HG02973 (cell line): ENCODE measurements at regions not wholly inside any gene's neighbourhood (a gene's known extent, or its start where the extent isn't known, plus 50 kb on each side); places are given as distances from the start of the nearest gene placed in this dataset.
"Not testable (repeated sequence)": the region's sequence is repeated elsewhere in the genome, so short reads cannot be mapped to it uniquely, and the experiment has no call there.

Experiments used
- ATAC-seq: cut with Tn5 transposase; IDR thresholded peaks from one replicate; pipeline ENCODE4 v1.9.1; 2021; ENCODE audit warnings: moderate library complexity; ENCODE audit not compliant: unreplicated experiment

- ATAC-seq = no peak
These were observed 121.6 kb downstream of the ARL4C start for GRCh38 chr2:234375176-234375880.

GRCh38 chr2:234374736-234375135, 122.1 kb downstream of the ARL4C start:
- ATAC-seq = no peak

GRCh38 chr2:234374150-234374508, 122.8 kb downstream of the ARL4C start:
- ATAC-seq = no peak

DNA sequence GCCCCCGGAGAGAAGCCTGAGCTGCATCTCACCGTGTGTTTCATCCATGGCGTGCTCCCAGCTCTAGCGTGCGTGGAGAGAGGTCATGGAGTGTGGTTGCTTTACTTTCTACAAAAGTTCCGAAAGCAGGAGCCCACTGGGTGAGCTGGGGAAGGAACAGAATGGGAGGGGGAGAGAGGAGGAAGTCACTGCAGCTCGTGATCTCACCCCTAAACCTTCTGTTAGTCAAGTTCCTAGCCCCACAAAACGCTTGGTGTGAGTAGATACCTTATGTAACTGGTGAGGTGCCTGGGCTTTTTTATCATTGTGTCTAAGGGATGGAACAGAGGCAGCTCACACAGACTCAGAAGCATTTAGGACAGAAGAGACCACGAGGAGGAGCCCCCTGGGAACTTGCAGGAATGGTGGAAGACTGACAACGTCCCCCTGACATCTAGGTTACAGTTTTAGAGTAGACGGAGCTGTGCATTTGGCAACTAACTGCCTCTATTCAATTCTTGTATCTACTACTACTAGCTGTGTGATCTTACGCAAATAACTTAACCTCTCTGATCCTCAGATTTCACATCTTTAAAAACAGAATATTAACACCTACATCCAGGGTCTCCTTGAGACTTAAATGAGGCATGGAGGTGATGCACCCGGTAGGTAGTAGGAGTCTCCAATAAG, 123.3 kb downstream of the ARL4C start:
- no peak for ATAC-seq

DNA sequence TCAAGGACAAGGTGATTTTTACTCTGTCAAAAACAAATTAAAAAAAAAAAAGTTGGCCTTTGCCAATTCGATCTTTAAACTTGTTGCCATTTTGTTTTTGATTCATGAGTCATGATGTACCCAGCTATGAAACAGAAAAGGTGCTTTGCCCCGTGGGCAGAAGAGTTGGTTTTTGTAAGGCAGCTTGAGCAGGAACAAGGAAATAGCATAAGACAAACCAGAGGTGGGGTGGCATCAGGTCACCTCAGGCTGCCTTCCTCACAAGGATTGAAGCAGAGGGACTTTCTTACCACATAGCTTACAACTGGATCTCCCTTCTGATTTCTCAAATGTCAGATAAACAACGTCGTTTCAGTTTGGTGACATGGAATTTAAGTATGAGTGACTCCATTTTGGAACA, 123.8 kb downstream of the ARL4C start:
- ATAC-seq = no peak

- ATAC-seq = no peak
These were observed 124.4 kb downstream of the ARL4C start for GRCh38 chr2:234372506-234372905.

DNA sequence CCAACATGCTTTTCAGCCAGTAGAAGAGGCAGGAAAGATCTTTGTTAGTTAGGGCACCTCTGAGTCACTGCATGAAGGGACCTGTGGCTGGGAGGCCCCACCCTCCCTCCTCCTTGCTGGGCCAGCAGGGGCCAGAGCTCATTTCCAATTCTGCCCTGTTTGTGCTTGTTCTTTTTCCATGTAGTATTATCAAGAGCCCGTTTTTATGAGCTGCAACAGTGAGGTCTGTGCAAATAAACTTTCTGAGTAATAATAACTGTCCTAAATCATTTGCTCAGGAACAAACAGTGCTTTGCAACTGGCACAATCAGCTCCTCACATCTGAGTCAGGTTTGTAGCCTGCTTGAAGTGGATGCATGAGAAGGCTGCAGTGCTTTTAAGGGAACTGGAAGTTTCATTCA, 128.0 kb downstream of the ARL4C start:
- no peak for ATAC-seq

DNA sequence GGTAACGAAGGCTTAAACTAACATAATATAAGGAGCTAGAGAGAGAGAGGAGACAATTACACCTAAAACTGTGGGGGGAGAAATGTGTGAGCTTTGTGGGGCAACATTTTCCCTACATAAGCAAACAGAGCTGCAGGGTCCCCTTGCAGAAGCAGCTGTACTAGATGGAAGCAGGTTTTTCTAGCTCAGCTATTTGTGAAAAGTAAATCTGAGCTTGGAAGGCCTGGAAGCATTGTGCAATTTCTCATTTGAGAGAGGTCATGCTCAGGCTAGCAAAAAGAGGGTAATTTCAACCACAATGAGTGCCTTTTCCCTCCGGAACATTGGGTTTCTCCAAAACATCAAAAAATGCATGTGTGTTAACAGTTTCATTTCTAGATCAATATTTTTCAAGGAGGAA, 130.0 kb downstream of the ARL4C start:
- ATAC-seq = no peak

DNA sequence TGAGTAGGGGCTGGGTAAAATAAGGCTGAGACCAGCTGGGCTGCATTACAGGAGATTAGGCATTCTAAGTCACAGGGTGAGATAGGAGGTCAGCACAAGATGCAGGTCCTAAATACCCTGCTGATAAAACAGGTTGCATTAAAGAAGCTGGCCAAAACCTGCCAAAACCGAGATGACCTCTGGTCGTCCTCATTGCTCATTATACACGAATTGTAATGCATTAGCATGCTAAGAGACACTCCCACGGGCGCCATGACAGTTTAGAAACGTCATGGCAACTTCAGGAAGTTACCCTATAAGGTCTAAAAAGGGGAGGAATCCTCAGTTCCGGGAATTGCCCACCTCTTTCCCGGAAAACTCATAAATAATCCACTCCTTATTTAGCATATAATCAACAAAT, 132.2 kb downstream of the ARL4C start:
- no peak for ATAC-seq

- ATAC-seq = no peak
These were observed 133.1 kb downstream of the ARL4C start for GRCh38 chr2:234363647-234364294.

DNA sequence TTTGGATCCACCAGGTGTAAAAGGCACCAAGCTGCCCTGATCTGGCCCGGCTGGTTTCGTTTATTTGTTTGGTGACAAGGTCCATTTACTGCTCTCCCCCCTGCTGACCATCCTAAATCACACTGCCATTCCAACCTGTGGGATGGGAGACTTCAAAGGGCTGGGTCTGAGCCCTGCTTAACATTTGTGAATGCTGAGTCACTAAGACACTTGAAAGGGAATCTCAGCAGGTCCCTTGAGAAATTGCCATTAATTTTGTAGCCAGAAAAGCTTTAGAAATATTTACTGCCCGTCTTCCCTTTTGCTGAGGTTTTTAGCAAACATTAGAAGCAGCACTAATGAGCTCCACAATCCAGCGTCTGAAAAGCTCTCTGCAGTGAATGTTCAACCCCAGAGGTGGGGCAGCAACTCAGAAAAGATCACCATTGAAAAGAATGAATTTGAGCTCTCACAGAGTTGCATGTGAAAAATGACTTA, 133.8 kb downstream of the ARL4C start:
- no peak for ATAC-seq

DNA sequence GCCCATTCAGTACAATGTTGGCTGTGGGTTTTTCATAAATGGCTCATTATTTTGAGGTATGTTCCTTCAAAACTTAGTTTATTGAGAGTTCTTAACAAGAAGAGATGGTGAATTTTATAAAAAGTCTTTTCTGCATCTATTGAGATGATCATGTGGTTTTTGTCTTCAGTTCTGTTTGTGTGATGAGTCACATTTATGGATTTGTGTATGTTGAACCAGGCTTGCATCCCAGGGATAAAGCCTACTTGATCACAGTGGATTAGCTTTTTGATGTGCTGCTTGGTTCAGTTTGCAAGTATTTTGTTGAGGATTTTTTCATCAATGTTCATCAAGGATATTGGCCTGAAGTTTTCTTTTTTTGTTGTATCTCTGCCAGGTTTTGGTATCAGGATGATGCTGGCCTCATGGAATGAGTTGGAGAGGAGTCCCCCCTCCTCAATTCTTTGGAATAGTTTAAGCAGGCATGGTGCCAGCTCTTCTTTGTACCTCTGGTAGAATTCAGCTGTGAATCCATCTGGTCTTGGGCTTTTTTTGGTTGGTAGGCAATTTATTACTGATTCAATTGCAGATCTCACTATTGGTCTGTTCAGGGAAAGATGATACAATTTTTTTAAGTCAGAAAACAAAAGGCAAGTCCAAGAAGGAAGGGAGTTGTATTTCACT, 136.4 kb downstream of the ARL4C start:
- ATAC-seq = not testable (repeated sequence)

DNA sequence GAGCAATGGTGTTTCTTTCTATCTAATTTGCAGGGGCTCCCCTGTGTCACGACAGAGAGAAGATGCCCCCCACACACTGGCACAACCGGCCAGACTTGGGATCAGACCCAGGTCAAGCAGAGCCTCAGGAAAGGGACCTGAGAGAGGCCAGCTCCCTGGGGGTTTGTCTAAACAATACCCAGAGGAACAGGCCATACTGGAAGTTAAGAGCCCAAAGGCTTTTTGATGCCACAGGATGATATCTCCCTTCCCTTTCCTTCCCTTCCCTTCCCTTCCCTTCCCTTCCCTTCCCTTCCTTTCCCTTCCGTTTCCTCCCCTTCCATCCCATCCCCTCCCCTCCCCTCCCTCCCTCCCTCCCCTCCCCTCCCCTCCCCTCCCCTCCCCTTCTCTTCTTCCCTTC, 139.2 kb downstream of the ARL4C start:
- ATAC-seq = no peak

DNA sequence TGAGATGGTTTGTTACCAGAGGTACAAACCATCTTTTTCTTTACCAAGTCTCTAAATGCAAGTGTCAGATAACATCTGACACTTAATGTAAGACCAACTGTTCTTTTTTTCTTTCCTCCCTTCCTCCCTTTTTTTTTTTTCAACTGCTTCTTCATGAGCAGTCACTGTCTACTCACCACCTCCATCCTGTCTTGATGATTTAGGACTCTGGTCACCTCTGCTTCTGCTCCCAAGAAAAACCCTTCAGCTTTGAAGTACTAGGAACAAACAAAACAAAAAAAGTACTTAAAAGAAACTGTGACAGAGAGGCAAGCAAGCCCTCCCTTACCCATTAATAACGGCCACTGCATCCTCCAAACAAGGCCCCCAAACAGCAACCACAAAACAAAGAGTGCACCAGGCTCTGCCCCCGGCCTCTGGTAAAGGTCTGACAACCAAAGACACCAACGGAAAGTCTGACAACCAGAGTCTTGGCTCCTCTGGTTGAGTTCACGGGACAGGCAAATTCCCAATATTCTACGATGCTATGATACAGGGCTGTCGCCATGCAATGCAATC, 141.0 kb downstream of the ARL4C start:
- no peak for ATAC-seq

DNA sequence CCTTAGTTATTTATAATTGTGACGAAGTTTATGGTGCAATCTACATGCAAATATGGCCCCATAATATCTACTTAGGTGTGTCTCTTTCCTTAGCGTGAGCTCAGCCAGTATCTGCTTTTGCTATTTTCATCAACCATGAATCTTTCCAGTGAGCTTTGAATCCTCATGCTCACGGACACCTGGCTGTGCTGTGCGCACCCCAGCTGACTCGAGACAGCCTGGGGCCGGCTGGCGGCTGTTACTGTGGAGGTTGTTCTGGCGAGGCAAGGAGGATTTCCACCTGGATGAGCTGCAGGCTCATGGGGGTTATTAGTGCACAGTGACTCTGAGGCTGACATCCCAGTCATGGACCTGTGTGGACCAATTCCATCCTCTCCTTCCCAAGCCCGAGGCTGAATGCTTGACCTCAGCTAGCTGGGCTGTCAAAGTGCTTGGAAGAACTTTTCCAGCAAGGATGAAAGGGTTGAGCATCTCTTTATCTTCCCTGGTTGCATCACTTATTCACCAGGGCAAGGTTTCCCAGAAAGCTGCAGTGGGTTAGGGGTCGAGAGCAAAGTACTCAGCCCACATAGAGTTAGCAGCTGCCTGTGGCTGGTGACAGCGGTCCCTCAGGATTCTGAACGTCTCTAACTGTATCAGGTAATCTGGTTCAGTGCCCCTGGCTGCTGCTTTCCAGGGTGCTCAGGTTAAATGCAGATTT, 141.7 kb downstream of the ARL4C start:
- ATAC-seq = no peak

DNA sequence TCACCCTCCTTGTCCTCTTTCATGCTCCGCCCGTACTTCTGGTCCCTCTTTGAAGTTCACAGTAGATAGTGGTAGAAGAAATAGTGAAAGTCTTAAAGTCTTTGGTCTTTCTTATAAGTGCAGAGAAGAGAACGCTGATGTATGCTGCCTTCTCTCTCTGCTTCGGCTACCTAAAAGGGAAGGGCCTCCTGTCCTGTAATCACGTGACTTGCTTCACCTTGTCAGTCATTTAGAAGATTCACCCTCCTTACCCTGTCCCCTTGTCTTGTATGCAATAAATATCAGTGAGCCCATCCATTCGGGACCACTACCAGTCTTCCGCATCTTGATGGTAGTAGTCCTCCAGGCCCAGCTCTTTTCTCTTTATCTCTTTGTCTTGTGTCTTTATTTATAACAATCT, 144.6 kb downstream of the ARL4C start:
- ATAC-seq = no peak

DNA sequence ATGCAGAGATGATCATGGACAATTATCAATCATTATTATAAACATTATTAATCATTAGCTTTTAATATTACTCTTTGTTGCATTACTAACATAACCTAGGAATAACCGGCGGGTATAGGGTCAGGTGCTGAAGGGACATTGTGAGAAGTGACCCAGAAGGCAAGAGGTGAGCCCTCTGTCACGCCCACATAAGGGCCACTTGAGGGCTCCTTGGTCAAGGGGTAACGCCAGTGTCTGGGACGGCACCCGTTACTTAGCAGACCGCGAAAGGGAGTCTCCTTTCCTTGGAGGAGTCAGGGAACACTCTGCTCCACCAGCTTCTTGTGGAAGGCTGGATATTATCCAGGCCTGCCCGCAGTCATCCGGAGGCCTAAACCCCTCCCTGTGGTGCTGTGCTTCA, 145.0 kb downstream of the ARL4C start:
- not testable (repeated sequence) for ATAC-seq

DNA sequence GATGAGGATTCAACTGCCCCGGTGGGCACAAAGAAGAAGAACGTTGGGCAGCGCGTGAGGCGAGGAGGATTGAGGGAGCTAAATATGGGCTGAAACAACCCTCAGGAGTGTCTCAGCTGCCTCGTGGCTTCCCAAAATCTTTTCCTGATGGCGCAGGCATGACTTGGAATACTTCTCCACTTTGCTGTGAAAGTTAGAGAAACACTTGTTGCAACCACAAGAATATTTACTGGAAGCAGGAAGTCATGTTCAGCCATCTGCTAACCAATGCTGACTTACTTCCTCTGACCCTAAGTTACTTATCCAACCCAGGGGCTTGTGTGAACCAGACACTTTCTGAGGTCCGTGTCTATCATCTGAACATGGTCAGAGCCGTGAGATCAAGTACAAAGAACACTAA, 148.8 kb downstream of the ARL4C start:
- no peak for ATAC-seq

- ATAC-seq = no peak
These were observed 151.0 kb downstream of the ARL4C start for GRCh38 chr2:234345921-234346320.

GRCh38 chr2:234344012-234344411, 152.9 kb downstream of the ARL4C start:
- ATAC-seq = no peak

GRCh38 chr2:234343372-234343771, 153.5 kb downstream of the ARL4C start:
- ATAC-seq = no peak
